K562 (cell line): ENCODE measurements at regions not wholly inside any gene's neighbourhood (a gene's known extent, or its start where the extent isn't known, plus 50 kb on each side); places are given as distances from the start of the nearest gene placed in this dataset.
A peak's percentile ranks its signal among the peaks of the same experiment; 100 is the strongest.

Source experiments
- ATAC-seq: fragments of 200-7000 bp; cut with Tn5 transposase; 3 replicates; pipeline ENCODE4 v1.9.1; 2020; ENCODE audit warnings: moderate library complexity
- BruUV-seq: library from RNA; stranded (reverse); fragments of 400-500 nt; replicated peaks from 2 replicates; lab custom pipeline; 2021; lab: Mats Ljungman, UMichigan
- CTCF ChIA-PET: fragments of 300-600 bp; formaldehyde crosslinking; extraction: SDS; loops from one replicate; lab custom pipeline; 2021; ENCODE audit warnings: low intra/inter-chr PET ratio; lab: Yijun Ruan, JAX
- POLR2A ChIA-PET: fragments of 300-600, 350-650 bp; sonication (Branson Sonifier 250); formaldehyde crosslinking; extraction: SDS; loops from one replicate; lab custom pipeline; 2021; ENCODE audit warnings: antibody characterized with exemption, inconsistent platforms; lab: Yijun Ruan, JAX
- DNase-seq, 4 experiments: peaks; one replicate each; pipeline versions ENCODE4 v3.0.0 to v3.0.0-alpha.2; 2011 to 2018; ENCODE audit warnings: low spot score in 3 of 4, mixed read lengths in 3 of 4; ENCODE audit errors: extremely low read depth in 1 of 4
- FAIRE-seq: peaks from 2 replicates; lab custom pipeline; 2011; peaks lifted over from hg19 to GRCh38; lab: Jason Lieb, UNC
- H2AFZ ChIP-seq: 2 replicates; pipeline ENCODE4 v1.6.0; 2011; ENCODE audit warnings: low read depth, low read length, control low read depth, inconsistent platforms
- H3K27ac ChIP-seq: fragments of 200-600 bp; 3 replicates; pipeline ENCODE4 v1.8.0; 2011; ENCODE audit warnings: low read depth, mild to moderate bottlenecking, control low read depth, inconsistent platforms, low read length, moderate library complexity, mixed read lengths; ENCODE audit errors: extremely low read depth
- H3K27me3 ChIP-seq, 2 experiments: fragments of 300-600 bp in 1 of 2; 2 replicates in 1 of 2; 3 replicates in 1 of 2; pipeline versions ENCODE4 v1.6.0 to v1.8.0; 2011; ENCODE audit warnings: inconsistent platforms in 2 of 2, low read length in 2 of 2, mild to moderate bottlenecking in 1 of 2, mixed read lengths in 1 of 2, moderate library complexity in 1 of 2; ENCODE audit not compliant: control insufficient read depth in 2 of 2, insufficient read depth in 2 of 2
- H3K36me3 ChIP-seq: fragments of 300-600 bp; 3 replicates; pipeline ENCODE4 v1.8.0; 2011; ENCODE audit warnings: mild to moderate bottlenecking, low read length, inconsistent platforms; ENCODE audit not compliant: control insufficient read depth, insufficient read depth
- H3K4me1 ChIP-seq, 2 experiments: fragments of 200-600 bp in 1 of 2; replicated peaks in 1 of 2; 2 replicates in 1 of 2; 3 replicates in 1 of 2; pipeline versions ENCODE4 v1.5.1 to v1.8.0; 2011; ENCODE audit warnings: inconsistent platforms in 2 of 2, low read length in 2 of 2, mild to moderate bottlenecking in 1 of 2, mixed read lengths in 1 of 2, moderate library complexity in 1 of 2; ENCODE audit not compliant: control insufficient read depth in 2 of 2, insufficient read depth in 2 of 2
- H3K4me2 ChIP-seq: 2 replicates; pipeline ENCODE4 v1.6.1; 2011; ENCODE audit warnings: low read length, control low read depth, inconsistent platforms, mixed read lengths; ENCODE audit not compliant: insufficient read depth
- H3K4me3 ChIP-seq: fragments of 200-600 bp; sonication (generic), shearing (Covaris generic); 2 replicates; pipeline ENCODE4 v1.5.1; 2016; ENCODE audit warnings: control low read depth, inconsistent platforms
- H3K79me2 ChIP-seq: fragments of 200-600 bp; 3 replicates; pipeline ENCODE4 v1.8.0; 2011; ENCODE audit warnings: low read length, inconsistent platforms; ENCODE audit not compliant: control insufficient read depth, insufficient read depth
- H3K9ac ChIP-seq, 2 experiments: 2 replicates each; pipeline versions ENCODE4 v1.6.0 to v1.6.1; 2011; ENCODE audit warnings: low read depth in 2 of 2, low read length in 2 of 2, control low read depth in 1 of 2, inconsistent platforms in 1 of 2, mild to moderate bottlenecking in 1 of 2, mixed read lengths in 1 of 2; ENCODE audit not compliant: insufficient read depth in 1 of 2
- H3K9me1 ChIP-seq: one replicate; pipeline ENCODE4 v1.6.0; 2011; ENCODE audit warnings: inconsistent platforms, mild to moderate bottlenecking, low read length, moderate library complexity; ENCODE audit not compliant: control insufficient read depth, insufficient read depth
- H3K9me3 ChIP-seq: replicated peaks from 2 replicates; pipeline ENCODE4 v1.5.1; 2011; ENCODE audit warnings: low read depth, low read length, inconsistent platforms; ENCODE audit not compliant: control insufficient read depth, insufficient read depth
- H4K20me1 ChIP-seq: replicated peaks from 2 replicates; pipeline ENCODE4 v1.6.1; 2011; ENCODE audit warnings: low read length, inconsistent platforms, mixed read lengths; ENCODE audit not compliant: control insufficient read depth, insufficient read depth
- CAMTA2 ChIP-seq: fragments of 250-450 bp; sonication (Bioruptor Pico); conservative IDR thresholded peaks from 2 replicates; pipeline ENCODE4 v1.5.1; 2022
- CGGBP1 ChIP-seq: fragments of 250-450 bp; sonication (Bioruptor Pico); IDR thresholded peaks from 2 replicates; pipeline ENCODE4 v1.9.0; 2021; ENCODE audit warnings: mild to moderate bottlenecking
- GABPB1 ChIP-seq: sonication (generic); formaldehyde crosslinking; IDR thresholded peaks from 2 replicates; pipeline ENCODE4 v1.8.0; 2022; ENCODE audit warnings: mild to moderate bottlenecking, missing genetic modification reagents
- GMEB1 ChIP-seq: fragments of 250-450 bp; sonication (Bioruptor Pico); IDR thresholded peaks from 2 replicates; pipeline ENCODE4 v1.4.0; 2020; ENCODE audit warnings: mild to moderate bottlenecking
- PRPF4 ChIP-seq: fragments of 200-400 bp; formaldehyde crosslinking; IDR thresholded peaks from one replicate; pipeline ENCODE4 v1.6.1; 2017; ENCODE audit warnings: low read length, low read depth, mild to moderate bottlenecking; ENCODE audit not compliant: insufficient read depth, poor library complexity, severe bottlenecking
- SRSF3 ChIP-seq: fragments of 200-400 bp; formaldehyde crosslinking; IDR thresholded peaks from 2 replicates; pipeline ENCODE4 v1.6.1; 2016; ENCODE audit warnings: mild to moderate bottlenecking, low read length, moderate library complexity; ENCODE audit not compliant: insufficient read depth
- THRB ChIP-seq: fragments of 450-650 bp; formaldehyde crosslinking; conservative IDR thresholded peaks from 2 replicates; pipeline ENCODE4 v1.4.0; 2022; ENCODE audit warnings: mild to moderate bottlenecking, missing genetic modification characterization
- WGBS: fragments of 100-300 bp; shearing (Covaris generic); methylation state at CpG from one replicate; pipeline ENCODE4 v1.1.6; 2016; ENCODE audit warnings: low coverage, mixed read lengths; ENCODE audit not compliant: insufficient coverage; ENCODE audit errors: missing lambda C conversion rate; 5-methylcytosine and 5-hydroxymethylcytosine counted together
- in situ Hi-C: fragments of 300-500 bp; cut with MboI; formaldehyde crosslinking; loops from 4 replicates; pipeline ENCODE4 v1.15.0; 2018; ENCODE audit warnings: inconsistent platforms, mixed read lengths
- intact Hi-C: fragments of 100-400 bp; cut with micrococcal nuclease; formaldehyde crosslinking; loops from 2 replicates; pipeline ENCODE4 v1.14.2; 2022
- TF ChIP-seq, protein P1 (sequence below), 2 experiments: fragments of 450-650 bp; IDR thresholded peaks; 2 replicates each; pipeline ENCODE4 v1.6.1; 2016; ENCODE audit warnings: mild to moderate bottlenecking in 2 of 2, borderline replicate concordance in 1 of 2, low read depth in 1 of 2, moderate library complexity in 1 of 2

DNA sequence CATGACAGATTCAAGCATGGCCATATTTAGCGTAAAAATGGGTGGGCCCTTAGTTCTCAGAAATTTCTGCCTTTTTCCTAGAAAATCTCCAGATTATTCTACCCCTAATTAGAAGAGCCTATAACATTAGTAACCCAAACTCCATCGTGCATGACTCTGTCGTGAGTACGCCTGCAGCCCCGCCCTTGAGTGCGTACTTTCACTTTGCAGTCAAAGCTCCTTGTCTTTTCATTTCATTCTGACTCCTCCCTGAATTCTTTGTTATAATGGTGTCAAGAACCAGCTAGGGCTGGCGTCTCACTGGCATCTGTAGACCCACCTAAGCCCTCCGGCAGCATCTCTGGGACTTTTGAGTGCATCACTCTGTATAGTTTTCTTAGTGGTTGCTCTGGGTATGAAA, 61.7 kb upstream of the NOX3 start:
- H3K27ac ChIP-seq: no peak overlapping the region
- H3K9ac ChIP-seq: no peak overlapping the region
- ATAC-seq: peak; percentile 44; the same call in 2 of the 3 replicates
- FAIRE-seq: no peak
- in situ Hi-C loops: no loop called here
- H3K4me2 ChIP-seq: peak overlapping the region; percentile 32
- no peak for DNase-seq
- ChIA-PET CTCF (interaction anchor here (0.6 kb wide), 1 partner anchor 161 kb away, joined by 3 read pairs; no protein-coding TSS in a partner anchor), POLR2A (interaction anchor here (0.7 to 0.8 kb wide), 2 partner anchors 96 to 891 kb away, joined by 3 read pairs; no protein-coding TSS in a partner anchor)
- no peaks in the 10 kb centered on the region for H3K36me3 ChIP-seq
- H3K9me3 ChIP-seq: no peaks in the 10 kb centered on the region
- H3K4me3 ChIP-seq: no peak overlapping the region
- no peaks in the 10 kb centered on the region for H3K4me1 ChIP-seq
- H3K79me2 ChIP-seq: no peaks in the 10 kb centered on the region
- BruUV-seq: no TSS peak
- H3K9me1 ChIP-seq: no peaks in the 10 kb centered on the region
- peak overlapping the region; percentile 43; the same call in 1 of the 2 replicates for H2AFZ ChIP-seq
- TF ChIP-seq PRPF4 (no peak), CAMTA2 (CRISPR knock-in tag) (no peak), GMEB1 (CRISPR knock-in tag) (no peak), CGGBP1 (CRISPR knock-in tag) (no peak), SRSF3 (no peak), THRB (CRISPR knock-in tag) (no peak), GABPB1 (CRISPR knock-in tag) (no peak)
- TF ChIP-seq, protein P1, sequence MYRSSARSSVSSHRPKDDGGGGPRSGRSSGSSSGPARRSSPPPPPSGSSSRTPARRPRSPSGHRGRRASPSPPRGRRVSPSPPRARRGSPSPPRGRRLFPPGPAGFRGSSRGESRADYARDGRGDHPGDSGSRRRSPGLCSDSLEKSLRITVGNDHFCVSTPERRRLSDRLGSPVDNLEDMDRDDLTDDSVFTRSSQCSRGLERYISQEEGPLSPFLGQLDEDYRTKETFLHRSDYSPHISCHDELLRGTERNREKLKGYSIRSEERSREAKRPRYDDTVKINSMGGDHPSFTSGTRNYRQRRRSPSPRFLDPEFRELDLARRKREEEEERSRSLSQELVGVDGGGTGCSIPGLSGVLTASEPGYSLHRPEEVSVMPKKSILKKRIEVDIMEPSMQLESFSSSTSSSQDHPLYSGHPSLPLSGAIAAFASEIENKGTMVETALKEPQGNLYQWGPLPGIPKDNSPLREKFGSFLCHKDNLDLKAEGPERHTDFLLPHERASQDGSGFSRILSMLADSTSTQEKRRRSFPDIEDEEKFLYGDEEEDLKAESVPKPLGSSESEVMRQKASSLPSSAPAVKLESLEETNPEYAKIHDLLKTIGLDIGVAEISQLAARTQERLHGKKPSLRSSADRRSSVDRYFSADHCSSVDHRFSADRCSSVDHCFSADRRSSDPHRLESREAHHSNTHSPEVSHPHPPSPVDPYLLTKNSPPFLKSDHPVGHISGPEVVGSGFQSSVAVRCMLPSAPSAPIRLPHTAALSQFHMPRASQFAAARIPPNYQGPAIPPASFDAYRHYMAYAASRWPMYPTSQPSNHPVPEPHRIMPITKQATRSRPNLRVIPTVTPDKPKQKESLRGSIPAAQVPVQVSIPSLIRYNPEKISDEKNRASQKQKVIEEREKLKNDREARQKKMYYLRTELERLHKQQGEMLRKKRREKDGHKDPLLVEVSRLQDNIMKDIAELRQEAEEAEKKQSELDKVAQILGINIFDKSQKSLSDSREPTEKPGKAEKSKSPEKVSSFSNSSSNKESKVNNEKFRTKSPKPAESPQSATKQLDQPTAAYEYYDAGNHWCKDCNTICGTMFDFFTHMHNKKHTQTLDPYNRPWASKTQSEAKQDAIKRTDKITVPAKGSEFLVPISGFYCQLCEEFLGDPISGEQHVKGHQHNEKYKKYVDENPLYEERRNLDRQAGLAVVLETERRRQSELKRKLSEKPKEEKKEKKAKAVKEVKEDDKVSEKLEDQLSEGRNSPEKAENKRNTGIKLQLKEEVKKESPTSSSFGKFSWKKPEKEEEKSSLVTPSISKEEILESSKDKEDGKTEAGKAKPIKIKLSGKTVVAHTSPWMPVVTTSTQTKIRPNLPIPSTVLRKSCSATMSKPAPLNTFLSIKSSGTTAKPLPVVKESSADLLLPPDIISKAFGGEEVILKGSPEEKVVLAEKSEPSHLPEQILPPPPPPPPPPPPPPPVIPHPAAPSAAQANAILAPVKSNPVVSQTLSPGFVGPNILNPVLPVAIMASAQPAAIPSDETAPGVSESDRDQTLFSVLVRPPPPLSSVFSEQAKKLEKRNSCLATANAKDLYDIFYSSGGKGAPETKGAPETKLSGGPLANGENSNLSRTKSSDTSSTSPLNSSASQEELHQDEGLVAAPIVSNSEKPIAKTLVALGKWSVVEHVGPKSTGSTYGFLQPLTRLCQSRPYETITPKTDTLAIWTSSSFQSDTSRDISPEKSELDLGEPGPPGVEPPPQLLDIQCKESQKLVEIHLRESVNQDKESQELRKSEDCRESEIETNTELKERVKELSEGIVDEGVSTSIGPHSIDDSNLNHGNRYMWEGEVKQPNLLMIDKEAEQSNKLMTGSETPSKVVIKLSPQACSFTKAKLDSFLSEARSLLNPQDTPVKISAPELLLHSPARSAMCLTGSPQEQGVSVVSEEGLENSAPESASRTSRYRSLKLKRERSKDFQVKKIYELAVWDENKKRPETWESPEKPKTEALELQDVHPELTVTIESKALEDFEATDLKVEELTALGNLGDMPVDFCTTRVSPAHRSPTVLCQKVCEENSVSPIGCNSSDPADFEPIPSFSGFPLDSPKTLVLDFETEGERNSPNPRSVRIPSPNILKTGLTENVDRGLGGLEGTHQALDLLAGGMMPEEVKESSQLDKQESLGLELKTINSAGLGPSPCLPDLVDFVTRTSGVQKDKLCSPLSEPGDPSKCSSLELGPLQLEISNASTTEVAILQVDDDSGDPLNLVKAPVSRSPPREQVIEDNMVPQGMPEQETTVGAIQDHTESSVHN (IDR thresholded peaks at IDR 0.05; ENCODE audit: borderline replicate concordance in 1 of 2, low read depth in 1 of 2): no peak
- WGBS: 2% methylated on average over 8 of the region's 8 CpGs
- H3K27me3 ChIP-seq: no peaks in the 10 kb centered on the region
- H4K20me1 ChIP-seq: no peaks in the 10 kb centered on the region
- intact Hi-C loops: no loop called here
